Mucosa of rectum (tissue), 2 donors: ENCODE measurements at regions not wholly inside any gene's neighbourhood (a gene's known extent, or its start where the extent isn't known, plus 50 kb on each side); places are given as distances from the start of the nearest gene placed in this dataset.

Experiments
- H3K27ac ChIP-seq, 2 donors: one replicate each; pipeline ENCODE4 v1.7.0; 2013; ENCODE audit warnings: inconsistent platforms in 2 of 2, low read depth in 2 of 2, low read length in 2 of 2
- H3K27me3 ChIP-seq, 2 donors: one replicate each; pipeline ENCODE4 v1.7.0; 2013; ENCODE audit warnings: low read length in 2 of 2; ENCODE audit not compliant: control insufficient read depth in 2 of 2, insufficient read depth in 2 of 2
- H3K36me3 ChIP-seq, 2 donors: one replicate each; pipeline ENCODE4 v1.7.0; 2013; ENCODE audit warnings: low read length in 2 of 2; ENCODE audit not compliant: control insufficient read depth in 2 of 2, insufficient read depth in 2 of 2
- H3K4me1 ChIP-seq, 2 donors: one replicate each; pipeline ENCODE4 v1.7.0; 2013; ENCODE audit warnings: low read length in 2 of 2, mild to moderate bottlenecking in 1 of 2; ENCODE audit not compliant: control insufficient read depth in 2 of 2, insufficient read depth in 2 of 2
- H3K4me3 ChIP-seq, 2 donors: one replicate each; pipeline ENCODE4 v1.7.0; 2013; ENCODE audit warnings: low read length in 2 of 2
- H3K9ac ChIP-seq, 2 donors: one replicate each; pipeline ENCODE4 v1.7.0; 2013; ENCODE audit warnings: low read length in 2 of 2, low read depth in 1 of 2, mild to moderate bottlenecking in 1 of 2
- H3K9me3 ChIP-seq, 2 donors: one replicate each; pipeline ENCODE4 v1.7.0; 2013; ENCODE audit warnings: low read length in 2 of 2; ENCODE audit not compliant: control insufficient read depth in 2 of 2
- donor health status: healthy.
- donor health status: Normal muscosa, but diverticular disease.

- Histone ChIP-seq H3K27me3 (no peaks in the 10 kb centered on the region), H3K27ac (no peak overlapping the region), H3K4me3 (no peak overlapping the region), H3K36me3 (no peaks in the 10 kb centered on the region), H3K9ac (no peak overlapping the region), H3K9me3 (no peaks in the 10 kb centered on the region), H3K4me1 (no peaks in the 10 kb centered on the region)
Measured at GRCh38 chr14:43215524-43215923, 1291.6 kb downstream of the FSCB start.

GRCh38 chr14:43207189-43207588 is 1299.9 kb downstream of the FSCB start:
- Histone ChIP-seq H3K9ac (no peak overlapping the region), H3K4me1 (no peaks in the 10 kb centered on the region), H3K27ac (no peak overlapping the region), H3K27me3 (no peaks in the 10 kb centered on the region), H3K36me3 (no peaks in the 10 kb centered on the region), H3K9me3 (no peaks in the 10 kb centered on the region), H3K4me3 (no peak overlapping the region)

- H3K27me3 ChIP-seq, result no peaks in the 10 kb centered on the region
- no peak overlapping the region for H3K27ac ChIP-seq
- no peaks in the 10 kb centered on the region for H3K4me1 ChIP-seq
- H3K9me3 ChIP-seq, result no peaks in the 10 kb centered on the region
- no peak overlapping the region for H3K9ac ChIP-seq
- H3K4me3 ChIP-seq, result no peak overlapping the region
- no peaks in the 10 kb centered on the region for H3K36me3 ChIP-seq
Measured at GRCh38 chr14:43204816-43205215, 1302.3 kb downstream of the FSCB start.

DNA sequence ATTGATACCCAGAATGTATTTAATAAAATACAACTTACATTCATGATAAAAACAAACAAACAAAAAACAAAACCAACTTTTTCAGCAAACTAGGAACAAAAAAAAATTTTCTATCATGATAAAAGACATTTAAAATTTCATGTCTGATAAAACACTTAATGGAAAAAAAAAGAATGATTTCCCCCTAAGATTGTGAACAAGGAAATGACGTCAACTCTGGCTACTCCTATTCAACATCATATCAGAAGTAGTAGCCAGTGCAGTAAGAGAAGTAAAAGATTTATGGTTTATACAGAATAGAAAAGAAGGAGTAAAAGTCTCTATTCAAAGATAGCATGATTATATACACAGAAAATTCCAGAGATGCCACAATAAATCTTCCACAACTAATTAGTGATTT is 1306.6 kb downstream of the FSCB start:
- no peaks in the 10 kb centered on the region for H3K9me3 ChIP-seq

GRCh38 chr14:43198465-43198864 is 1308.6 kb downstream of the FSCB start:
- no peaks in the 10 kb centered on the region for H3K9me3 ChIP-seq
- no peaks in the 10 kb centered on the region for H3K36me3 ChIP-seq
- no peaks in the 10 kb centered on the region for H3K4me1 ChIP-seq
- H3K4me3 ChIP-seq, result no peak overlapping the region
- no peak overlapping the region for H3K9ac ChIP-seq
- H3K27me3 ChIP-seq, result no peaks in the 10 kb centered on the region
- H3K27ac ChIP-seq, result no peak overlapping the region

More for the DNA sequence above, 1306.6 kb downstream of the FSCB start:
- H3K4me1 ChIP-seq, result no peaks in the 10 kb centered on the region
- no peak overlapping the region for H3K4me3 ChIP-seq
- H3K27ac ChIP-seq, result no peak overlapping the region
- H3K36me3 ChIP-seq, result no peaks in the 10 kb centered on the region
- H3K27me3 ChIP-seq, result no peaks in the 10 kb centered on the region
- no peak overlapping the region for H3K9ac ChIP-seq

DNA sequence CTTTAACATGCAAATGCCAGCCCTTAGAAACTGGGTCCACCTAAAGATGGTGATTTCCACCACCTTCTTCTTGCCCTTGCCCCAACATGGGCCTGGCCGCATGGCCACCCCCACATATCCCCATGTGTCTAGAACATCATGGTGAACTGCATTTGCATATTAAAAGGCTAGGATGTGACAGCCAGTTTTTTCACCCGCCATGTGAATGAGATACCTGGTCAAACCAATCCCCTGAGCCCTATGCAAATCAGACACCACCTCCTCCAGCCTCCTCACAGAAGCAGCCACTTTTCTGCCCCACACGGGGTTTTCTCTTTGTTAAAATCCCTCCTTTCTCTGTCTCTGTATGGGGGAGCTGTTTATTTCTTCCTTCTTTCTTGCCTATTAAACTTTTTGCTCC is 1322.5 kb downstream of the FSCB start:
- H3K9ac ChIP-seq, result no peak overlapping the region
- no peaks in the 10 kb centered on the region for H3K4me1 ChIP-seq
- H3K27me3 ChIP-seq, result no peaks in the 10 kb centered on the region
- no peaks in the 10 kb centered on the region for H3K9me3 ChIP-seq
- no peak overlapping the region for H3K4me3 ChIP-seq
- no peak overlapping the region for H3K27ac ChIP-seq
- H3K36me3 ChIP-seq, result no peaks in the 10 kb centered on the region

DNA sequence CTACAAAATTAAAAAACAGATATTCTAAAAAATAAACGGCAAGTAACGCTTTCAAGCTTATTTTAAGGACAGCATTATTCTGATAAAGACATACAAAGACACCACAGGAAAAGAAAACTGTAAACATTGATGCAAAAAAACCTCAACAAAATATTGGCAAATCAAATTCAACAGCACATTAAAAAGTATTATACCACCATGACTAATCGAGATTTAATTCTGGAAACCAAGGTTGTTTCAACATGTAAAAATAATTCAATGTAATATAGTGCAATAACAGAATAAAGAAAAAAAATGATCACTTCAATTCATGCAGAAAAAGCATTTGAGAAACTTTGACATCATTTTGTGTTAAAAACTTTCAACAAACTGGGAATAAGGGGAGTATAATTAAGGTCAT is 1323.2 kb downstream of the FSCB start:
- no peaks in the 10 kb centered on the region for H3K9me3 ChIP-seq
- no peaks in the 10 kb centered on the region for H3K36me3 ChIP-seq
- no peak overlapping the region for H3K9ac ChIP-seq
- no peaks in the 10 kb centered on the region for H3K27me3 ChIP-seq
- no peak overlapping the region for H3K27ac ChIP-seq
- no peaks in the 10 kb centered on the region for H3K4me1 ChIP-seq
- no peak overlapping the region for H3K4me3 ChIP-seq

- H3K27ac ChIP-seq, result no peak overlapping the region
- no peaks in the 10 kb centered on the region for H3K4me1 ChIP-seq
Measured at GRCh38 chr14:43175896-43176295, 1331.2 kb downstream of the FSCB start.

GRCh38 chr14:43172899-43173548 is 1334.1 kb downstream of the FSCB start:
- Histone ChIP-seq H3K4me1 (peaks cover 0 to 5% of the 10 kb centered on the region in 2 donors), H3K27ac (no peak overlapping the region), H3K9ac (no peak overlapping the region), H3K9me3 (no peaks in the 10 kb centered on the region), H3K27me3 (no peaks in the 10 kb centered on the region), H3K36me3 (no peaks in the 10 kb centered on the region), H3K4me3 (no peak overlapping the region)

More at GRCh38 chr14:43175896-43176295, 1331.2 kb downstream of the FSCB start:
- Histone ChIP-seq H3K36me3 (no peaks in the 10 kb centered on the region), H3K9ac (no peak overlapping the region), H3K27me3 (no peaks in the 10 kb centered on the region), H3K4me3 (no peak overlapping the region), H3K9me3 (no peaks in the 10 kb centered on the region)

GRCh38 chr14:43169722-43170121 is 1337.4 kb downstream of the FSCB start:
- Histone ChIP-seq H3K4me3 (no peak overlapping the region), H3K9me3 (no peaks in the 10 kb centered on the region), H3K9ac (no peak overlapping the region), H3K27ac (no peak overlapping the region), H3K4me1 (peaks cover 0 to 12% of the 10 kb centered on the region in 2 donors), H3K36me3 (no peaks in the 10 kb centered on the region), H3K27me3 (no peaks in the 10 kb centered on the region)
